ENCODE measurements at regions not wholly inside any gene's neighbourhood (a gene's known extent, or its start where the extent isn't known, plus 50 kb on each side); places are given as distances from the start of the nearest gene placed in this dataset.

DNA sequence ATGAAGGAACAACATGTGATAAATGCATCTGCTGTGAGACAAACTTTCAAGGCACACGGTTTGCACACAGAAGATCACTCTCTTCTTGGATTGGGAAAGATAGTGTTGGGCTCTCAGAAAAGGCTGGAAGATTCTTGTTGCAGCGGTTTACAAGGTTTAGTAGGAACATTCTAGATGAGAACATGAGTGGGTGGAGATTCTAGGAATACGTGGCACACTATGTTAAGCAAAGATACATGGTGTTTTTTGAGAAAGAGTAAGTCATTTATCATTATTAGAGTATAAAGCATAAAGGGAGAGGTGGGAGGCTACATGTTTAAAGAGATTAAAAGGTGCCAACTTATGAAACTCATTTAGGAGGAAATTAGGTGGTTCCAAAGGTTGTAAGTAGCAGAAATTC is 348.8 kb upstream of the HS3ST1 start:
- ATAC-seq (no peak), DNase-seq (no peak)
- no peaks in the 10 kb centered on the region for H3K9me3 ChIP-seq (ENCODE audit: low read length)
- H3F3A ChIP-seq (ENCODE audit: low read length, unreplicated experiment): no peaks in the 10 kb centered on the region
- no peak overlapping the region for H2AFZ ChIP-seq (ENCODE audit: low read length)
- H3K4me1 ChIP-seq (ENCODE audit: insufficient read depth, low read length): no peaks in the 10 kb centered on the region
- TF ChIP-seq EZH2 (IDR thresholded peaks at IDR 0.05; ENCODE audit: low read length, unreplicated experiment) (no peak), EZH2phosphoT487 (IDR thresholded peaks at IDR 0.05; ENCODE audit: borderline replicate concordance, low read length) (no peak), CTCF (conservative IDR thresholded peaks at IDR 0.05; ENCODE audit: low read depth, low read length) (no peak)
- no peak overlapping the region for H3K9ac ChIP-seq (ENCODE audit: low read length)
- CTCF ChIA-PET: no interaction called here
- intact Hi-C loops (cut with micrococcal nuclease): no loop called here
- H3K4me2 ChIP-seq (ENCODE audit: low read length): no peak overlapping the region
- no peak overlapping the region for H3K27ac ChIP-seq (ENCODE audit: low read length)
- H4K20me1 ChIP-seq (ENCODE audit: low read length): no peaks in the 10 kb centered on the region
- POLR2A ChIA-PET (ENCODE audit: unreplicated experiment): no interaction called here
- H3K79me2 ChIP-seq (ENCODE audit: low read length): no peaks in the 10 kb centered on the region
- no peaks in the 10 kb centered on the region for H3K36me3 ChIP-seq (ENCODE audit: low read depth, low read length)
- no peaks in the 10 kb centered on the region for H3K27me3 ChIP-seq (ENCODE audit: low read length)
- no peaks in the 10 kb centered on the region for H3K9me2 ChIP-seq (replicated peaks; ENCODE audit: low read length)
- H3K4me3 ChIP-seq (ENCODE audit: low read length): no peak overlapping the region
- no TSS peak for BruUV-seq (replicated peaks)

DNA sequence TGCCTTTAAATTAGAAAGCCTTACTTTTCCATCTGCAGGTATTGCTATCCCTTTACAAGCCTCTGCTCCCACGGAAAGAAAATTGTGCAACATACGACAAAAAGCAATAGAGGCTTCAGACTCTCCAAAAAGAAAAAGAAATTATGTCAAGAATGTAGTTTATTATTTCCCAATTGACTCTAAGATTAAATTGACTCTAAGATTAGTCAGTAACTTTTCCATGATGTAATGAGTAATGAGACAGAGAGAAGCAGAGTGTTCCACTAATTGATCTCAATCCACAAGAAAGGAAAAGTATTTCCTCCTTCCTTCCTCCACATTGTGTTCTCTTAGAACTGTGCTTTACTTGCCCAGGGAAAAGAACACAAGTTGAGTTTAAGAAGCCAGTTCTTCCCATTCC is 345.7 kb upstream of the HS3ST1 start:
- BruUV-seq (replicated peaks): no TSS peak
- Histone ChIP-seq H3K27ac (ENCODE audit: low read length) (no peak overlapping the region), H3K4me1 (ENCODE audit: insufficient read depth, low read length) (no peaks in the 10 kb centered on the region), H3K9ac (ENCODE audit: low read length) (no peak overlapping the region), H3K27me3 (ENCODE audit: low read length) (no peaks in the 10 kb centered on the region), H3K9me2 (replicated peaks; ENCODE audit: low read length) (no peaks in the 10 kb centered on the region), H3K4me3 (ENCODE audit: low read length) (no peak overlapping the region), H2AFZ (ENCODE audit: low read length) (no peak overlapping the region), H4K20me1 (ENCODE audit: low read length) (no peaks in the 10 kb centered on the region), H3K9me3 (ENCODE audit: low read length) (no peaks in the 10 kb centered on the region), H3F3A (ENCODE audit: low read length, unreplicated experiment) (no peaks in the 10 kb centered on the region), H3K4me2 (ENCODE audit: low read length) (no peak overlapping the region), H3K36me3 (ENCODE audit: low read depth, low read length) (no peaks in the 10 kb centered on the region), H3K79me2 (ENCODE audit: low read length) (no peaks in the 10 kb centered on the region)
- TF ChIP-seq EZH2 (IDR thresholded peaks at IDR 0.05; ENCODE audit: low read length, unreplicated experiment) (no peak), EZH2phosphoT487 (IDR thresholded peaks at IDR 0.05; ENCODE audit: borderline replicate concordance, low read length) (no peak), CTCF (conservative IDR thresholded peaks at IDR 0.05; ENCODE audit: low read depth, low read length) (no peak)
- intact Hi-C loops (cut with micrococcal nuclease): no loop called here
- CTCF ChIA-PET: no interaction called here
- DNase-seq: no peak
- POLR2A ChIA-PET (ENCODE audit: unreplicated experiment): no interaction called here
- no peak for ATAC-seq

GRCh38 chr4:11773798-11774197 is 345.1 kb upstream of the HS3ST1 start:
- no peaks in the 10 kb centered on the region for H3K27me3 ChIP-seq (ENCODE audit: low read length)
- ChIA-PET POLR2A (ENCODE audit: unreplicated experiment) (no interaction called here), CTCF (no interaction called here)
- H4K20me1 ChIP-seq (ENCODE audit: low read length): no peaks in the 10 kb centered on the region
- H3K36me3 ChIP-seq (ENCODE audit: low read depth, low read length): no peaks in the 10 kb centered on the region
- H3K4me3 ChIP-seq (ENCODE audit: low read length): no peak overlapping the region
- BruUV-seq (replicated peaks): no TSS peak
- H3F3A ChIP-seq (ENCODE audit: low read length, unreplicated experiment): no peaks in the 10 kb centered on the region
- H3K9me2 ChIP-seq (replicated peaks; ENCODE audit: low read length): no peaks in the 10 kb centered on the region
- TF ChIP-seq EZH2 (IDR thresholded peaks at IDR 0.05; ENCODE audit: low read length, unreplicated experiment): no peak
- TF ChIP-seq CTCF (conservative IDR thresholded peaks at IDR 0.05; ENCODE audit: low read depth, low read length): no peak
- TF ChIP-seq EZH2phosphoT487 (IDR thresholded peaks at IDR 0.05; ENCODE audit: borderline replicate concordance, low read length): no peak
- H3K9me3 ChIP-seq (ENCODE audit: low read length): no peaks in the 10 kb centered on the region
- H3K4me2 ChIP-seq (ENCODE audit: low read length): no peak overlapping the region
- H3K9ac ChIP-seq (ENCODE audit: low read length): no peak overlapping the region
- H3K27ac ChIP-seq (ENCODE audit: low read length): no peak overlapping the region
- ATAC-seq (no peak), DNase-seq (no peak)
- no peak overlapping the region for H2AFZ ChIP-seq (ENCODE audit: low read length)
- no peaks in the 10 kb centered on the region for H3K79me2 ChIP-seq (ENCODE audit: low read length)
- no peaks in the 10 kb centered on the region for H3K4me1 ChIP-seq (ENCODE audit: insufficient read depth, low read length)
- intact Hi-C loops (cut with micrococcal nuclease): no loop called here

Measured in PC-3 (cell line).